ENCODE measurements at regions not wholly inside any gene's neighbourhood (a gene's known extent, or its start where the extent isn't known, plus 50 kb on each side); places are given as distances from the start of the nearest gene placed in this dataset.

DNA sequence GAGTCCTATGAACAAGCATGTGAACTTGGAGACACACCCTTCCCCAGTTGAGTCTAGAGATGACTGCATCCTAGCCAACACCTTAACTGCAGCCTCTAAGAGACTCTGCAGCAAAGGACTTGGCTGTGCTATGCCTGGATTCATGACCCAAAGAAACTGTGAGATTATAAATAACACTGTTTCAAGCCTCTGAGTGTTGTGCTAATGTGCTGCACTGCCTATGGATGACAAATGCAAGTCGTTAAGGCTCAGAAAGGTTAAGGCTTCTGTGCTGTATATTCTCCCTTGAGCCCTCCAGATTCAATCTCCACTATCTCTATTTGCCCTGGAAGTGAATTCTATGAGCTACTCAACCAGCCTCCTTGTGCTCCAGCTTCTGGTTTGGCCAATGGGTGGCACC lies 116.5 kb upstream of the CBLN4 start:
- TF ChIP-seq, protein P1, sequence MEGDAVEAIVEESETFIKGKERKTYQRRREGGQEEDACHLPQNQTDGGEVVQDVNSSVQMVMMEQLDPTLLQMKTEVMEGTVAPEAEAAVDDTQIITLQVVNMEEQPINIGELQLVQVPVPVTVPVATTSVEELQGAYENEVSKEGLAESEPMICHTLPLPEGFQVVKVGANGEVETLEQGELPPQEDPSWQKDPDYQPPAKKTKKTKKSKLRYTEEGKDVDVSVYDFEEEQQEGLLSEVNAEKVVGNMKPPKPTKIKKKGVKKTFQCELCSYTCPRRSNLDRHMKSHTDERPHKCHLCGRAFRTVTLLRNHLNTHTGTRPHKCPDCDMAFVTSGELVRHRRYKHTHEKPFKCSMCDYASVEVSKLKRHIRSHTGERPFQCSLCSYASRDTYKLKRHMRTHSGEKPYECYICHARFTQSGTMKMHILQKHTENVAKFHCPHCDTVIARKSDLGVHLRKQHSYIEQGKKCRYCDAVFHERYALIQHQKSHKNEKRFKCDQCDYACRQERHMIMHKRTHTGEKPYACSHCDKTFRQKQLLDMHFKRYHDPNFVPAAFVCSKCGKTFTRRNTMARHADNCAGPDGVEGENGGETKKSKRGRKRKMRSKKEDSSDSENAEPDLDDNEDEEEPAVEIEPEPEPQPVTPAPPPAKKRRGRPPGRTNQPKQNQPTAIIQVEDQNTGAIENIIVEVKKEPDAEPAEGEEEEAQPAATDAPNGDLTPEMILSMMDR (IDR thresholded peaks at IDR 0.05): no peak
- TF ChIP-seq POLR2A (IDR thresholded peaks at IDR 0.05; ENCODE audit: low read length): no peak
- no peak for TF ChIP-seq HEYL (CRISPR knock-in tag; IDR thresholded peaks at IDR 0.05)
- no peak for TF ChIP-seq ZSCAN20 (CRISPR knock-in tag; IDR thresholded peaks at IDR 0.05)
- TF ChIP-seq ZFP36 (IDR thresholded peaks at IDR 0.05; ENCODE audit: borderline replicate concordance, partially characterized antibody): no peak
- TF ChIP-seq SMC3 (IDR thresholded peaks at IDR 0.05): no peak
- no peak for TF ChIP-seq EP300 (IDR thresholded peaks at IDR 0.05)
- no peak for TF ChIP-seq SREBF2 (IDR thresholded peaks at IDR 0.05)

Measured in A549 (cell line).